Smooth muscle cell (in vitro differentiated cells): ENCODE measurements at regions not wholly inside any gene's neighbourhood (a gene's known extent, or its start where the extent isn't known, plus 50 kb on each side); places are given as distances from the start of the nearest gene placed in this dataset.
"Not testable (repeated sequence)": the region's sequence is repeated elsewhere in the genome, so short reads cannot be mapped to it uniquely, and the experiment has no call there.

ENCODE experiments used
- DNase-seq: peaks from one replicate; lab custom pipeline; 2025; ENCODE audit not compliant: unreplicated experiment; lab: John Stamatoyannopoulos, UW
- H2AFZ ChIP-seq: fragments of 200-600 bp; sonication (generic); 2 replicates; pipeline ENCODE4 v1.6.0; 2016; ENCODE audit warnings: antibody characterized with exemption, low read depth, mild to moderate bottlenecking
- H3F3A ChIP-seq: fragments of 200-600 bp; sonication (generic); 2 replicates; pipeline ENCODE4 v1.6.0; 2017; ENCODE audit warnings: antibody characterized with exemption, low read depth
- H3K27ac ChIP-seq: fragments of 200-600 bp; sonication (generic); 2 replicates; pipeline ENCODE4 v1.5.1; 2016; ENCODE audit warnings: low read depth, mild to moderate bottlenecking
- H3K27me3 ChIP-seq: fragments of 200-600 bp; sonication (generic); 2 replicates; pipeline ENCODE4 v1.6.1; 2016; ENCODE audit warnings: low read depth, mild to moderate bottlenecking
- H3K36me3 ChIP-seq: fragments of 200-600 bp; sonication (generic); 2 replicates; pipeline ENCODE4 v1.5.1; 2016; ENCODE audit warnings: low read depth
- H3K4me1 ChIP-seq: fragments of 200-600 bp; sonication (generic); 2 replicates; pipeline ENCODE4 v1.5.1; 2016; ENCODE audit warnings: low read depth
- H3K4me2 ChIP-seq: fragments of 200-600 bp; sonication (generic); 2 replicates; pipeline ENCODE4 v1.6.0; 2016; ENCODE audit warnings: mild to moderate bottlenecking
- H3K4me3 ChIP-seq: fragments of 200-600 bp; sonication (generic); 2 replicates; pipeline ENCODE4 v1.5.1; 2016; ENCODE audit warnings: mild to moderate bottlenecking
- H3K79me2 ChIP-seq: fragments of 200-600 bp; sonication (generic); 2 replicates; pipeline ENCODE4 v1.6.0; 2016; ENCODE audit warnings: low read depth, mild to moderate bottlenecking
- H3K9ac ChIP-seq: fragments of 200-600 bp; sonication (generic); 2 replicates; pipeline ENCODE4 v1.6.0; 2016; ENCODE audit warnings: low read depth
- H3K9me3 ChIP-seq: fragments of 200-600 bp; sonication (generic); replicated peaks from 2 replicates; pipeline ENCODE4 v1.5.1; 2016; ENCODE audit warnings: low read depth
- H4K20me1 ChIP-seq: fragments of 200-600 bp; sonication (generic); 2 replicates; pipeline ENCODE4 v1.6.0; 2016; ENCODE audit warnings: low read depth
- WGBS: methylation state at CpG from one replicate; pipeline ENCODE4 v1.1.7; 2016; ENCODE audit warnings: low lambda C conversion rate; 5-methylcytosine and 5-hydroxymethylcytosine counted together
- TF ChIP-seq, protein P1 (sequence below): fragments of 200-600 bp; sonication (generic); IDR thresholded peaks from 2 replicates; pipeline ENCODE4 v1.5.1; 2017; ENCODE audit warnings: borderline replicate concordance, mild to moderate bottlenecking, antibody characterized with exemption; ENCODE audit not compliant: insufficient read depth, poor library complexity, severe bottlenecking

DNA sequence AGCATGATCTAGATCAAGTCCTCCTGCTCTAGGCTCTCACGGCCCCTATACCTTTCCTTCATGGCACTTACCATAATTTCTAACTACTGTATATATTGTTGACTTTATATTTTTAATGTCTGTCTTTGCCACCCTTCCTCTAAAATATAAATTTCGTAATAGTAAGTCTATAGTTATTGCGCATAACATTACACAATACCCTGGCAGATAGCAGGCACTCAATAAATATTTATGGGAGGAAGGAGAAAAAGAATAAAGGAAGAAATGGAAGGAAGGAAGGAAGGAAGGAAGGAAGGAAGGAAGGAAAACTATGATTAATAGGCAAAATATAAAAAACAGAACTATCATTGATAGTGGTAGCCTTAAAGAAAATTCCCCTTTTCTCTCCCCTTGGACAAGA lies 190.3 kb upstream of the LMCD1 start:
- H3K79me2 ChIP-seq, result no peaks in the 10 kb centered on the region
- H4K20me1 ChIP-seq, result no peaks in the 10 kb centered on the region
- no peak for DNase-seq
- H3F3A ChIP-seq, result no peaks in the 10 kb centered on the region
- H3K27me3 ChIP-seq, result no peaks in the 10 kb centered on the region
- 97% methylated on average over 3 of the region's 3 CpGs for WGBS
- no peaks in the 10 kb centered on the region for H3K9me3 ChIP-seq
- H3K4me1 ChIP-seq, result peaks cover 5% of the 10 kb centered on the region
- H3K27ac ChIP-seq, result no peak overlapping the region
- no peak overlapping the region for H2AFZ ChIP-seq
- no peaks in the 10 kb centered on the region for H3K36me3 ChIP-seq
- no peak overlapping the region for H3K4me3 ChIP-seq
- no peak overlapping the region for H3K9ac ChIP-seq
- no peak overlapping the region for H3K4me2 ChIP-seq
- TF ChIP-seq, protein P1, sequence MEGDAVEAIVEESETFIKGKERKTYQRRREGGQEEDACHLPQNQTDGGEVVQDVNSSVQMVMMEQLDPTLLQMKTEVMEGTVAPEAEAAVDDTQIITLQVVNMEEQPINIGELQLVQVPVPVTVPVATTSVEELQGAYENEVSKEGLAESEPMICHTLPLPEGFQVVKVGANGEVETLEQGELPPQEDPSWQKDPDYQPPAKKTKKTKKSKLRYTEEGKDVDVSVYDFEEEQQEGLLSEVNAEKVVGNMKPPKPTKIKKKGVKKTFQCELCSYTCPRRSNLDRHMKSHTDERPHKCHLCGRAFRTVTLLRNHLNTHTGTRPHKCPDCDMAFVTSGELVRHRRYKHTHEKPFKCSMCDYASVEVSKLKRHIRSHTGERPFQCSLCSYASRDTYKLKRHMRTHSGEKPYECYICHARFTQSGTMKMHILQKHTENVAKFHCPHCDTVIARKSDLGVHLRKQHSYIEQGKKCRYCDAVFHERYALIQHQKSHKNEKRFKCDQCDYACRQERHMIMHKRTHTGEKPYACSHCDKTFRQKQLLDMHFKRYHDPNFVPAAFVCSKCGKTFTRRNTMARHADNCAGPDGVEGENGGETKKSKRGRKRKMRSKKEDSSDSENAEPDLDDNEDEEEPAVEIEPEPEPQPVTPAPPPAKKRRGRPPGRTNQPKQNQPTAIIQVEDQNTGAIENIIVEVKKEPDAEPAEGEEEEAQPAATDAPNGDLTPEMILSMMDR, result no peak

- H3K27me3 ChIP-seq, result no peaks in the 10 kb centered on the region
- H3K9me3 ChIP-seq, result no peaks in the 10 kb centered on the region
- no peaks in the 10 kb centered on the region for H3F3A ChIP-seq
- H3K36me3 ChIP-seq, result no peaks in the 10 kb centered on the region
- DNase-seq, result no peak
- H3K79me2 ChIP-seq, result no peaks in the 10 kb centered on the region
- peaks cover 5% of the 10 kb centered on the region for H3K4me1 ChIP-seq
- H3K4me2 ChIP-seq, result no peak overlapping the region
- H3K27ac ChIP-seq, result no peak overlapping the region
- H4K20me1 ChIP-seq, result no peaks in the 10 kb centered on the region
- no peak overlapping the region for H3K4me3 ChIP-seq
- no peak overlapping the region for H2AFZ ChIP-seq
- TF ChIP-seq, protein P1, result no peak
- H3K9ac ChIP-seq, result no peak overlapping the region
These were observed 188.9 kb upstream of the LMCD1 start for GRCh38 chr3:8312685-8313084.

DNA sequence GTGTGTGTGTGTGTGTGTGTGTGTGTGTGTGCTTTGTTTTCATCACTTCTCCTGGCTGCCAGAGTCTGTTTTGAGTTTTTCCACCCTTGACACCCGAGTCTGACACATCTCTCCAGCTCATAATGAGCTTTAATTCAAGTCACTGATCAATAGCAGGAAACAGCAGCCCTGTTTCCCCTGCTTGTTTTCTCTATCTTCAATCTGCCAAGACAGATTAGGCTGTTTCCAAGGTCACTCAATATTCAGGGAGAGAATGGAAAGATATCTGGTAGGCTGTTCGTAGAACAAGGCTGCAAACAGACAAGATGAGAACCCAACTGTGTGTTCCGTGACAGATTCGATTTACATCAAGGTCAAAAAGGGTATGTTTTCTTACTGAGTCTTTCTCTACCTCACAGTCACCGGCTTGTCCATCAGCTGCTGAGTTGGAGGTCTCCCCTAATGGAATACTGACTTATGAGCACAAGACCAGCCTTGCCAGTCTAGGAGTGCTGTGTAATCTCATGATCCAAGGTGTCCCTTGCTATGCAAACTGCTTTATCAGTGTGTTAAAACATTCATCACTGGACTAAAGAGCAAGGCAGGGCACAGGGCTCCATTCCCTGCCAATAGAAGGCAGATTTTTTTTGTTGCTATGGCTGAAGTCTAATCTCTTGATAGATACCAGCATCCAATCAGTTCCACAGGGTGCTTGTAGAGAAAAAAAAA lies 187.9 kb upstream of the LMCD1 start:
- Histone ChIP-seq H3K4me2 (no peak overlapping the region), H3K79me2 (no peaks in the 10 kb centered on the region), H2AFZ (no peak overlapping the region), H3K27ac (no peak overlapping the region), H3K36me3 (no peaks in the 10 kb centered on the region), H3K9me3 (no peaks in the 10 kb centered on the region), H3K4me1 (peaks cover 5% of the 10 kb centered on the region), H3K9ac (no peak overlapping the region), H3F3A (no peaks in the 10 kb centered on the region), H3K27me3 (no peaks in the 10 kb centered on the region), H4K20me1 (no peaks in the 10 kb centered on the region), H3K4me3 (no peak overlapping the region)
- WGBS, result 72% methylated on average over 5 of the region's 5 CpGs
- no peak for DNase-seq
- TF ChIP-seq, protein P1, result no peak

DNA sequence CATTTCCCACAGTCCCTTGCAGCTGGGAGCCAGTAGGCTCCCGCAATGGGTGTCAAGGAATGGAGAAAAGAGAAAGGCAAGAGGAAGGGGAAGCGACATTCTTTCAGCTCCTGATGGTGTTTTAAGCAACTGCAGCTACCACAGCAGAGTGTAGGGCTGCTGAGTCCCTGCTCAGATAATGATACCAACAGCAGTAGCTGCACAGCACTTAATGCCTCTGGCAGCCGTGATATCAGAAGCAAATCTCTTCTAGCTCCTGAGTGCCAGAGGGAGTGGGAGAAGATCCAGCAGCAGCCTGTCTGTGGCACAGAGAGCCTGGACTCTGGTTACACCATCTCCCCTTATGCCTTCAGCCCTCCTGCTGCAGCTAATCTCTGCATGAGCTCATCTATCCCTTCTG lies 186.1 kb upstream of the LMCD1 start:
- not testable (repeated sequence) for H3K4me1 ChIP-seq, H3K27me3 ChIP-seq, H3K79me2 ChIP-seq, H3K36me3 ChIP-seq, H2AFZ ChIP-seq, H4K20me1 ChIP-seq, H3K4me3 ChIP-seq, H3F3A ChIP-seq, DNase-seq, H3K27ac ChIP-seq, H3K9ac ChIP-seq, H3K9me3 ChIP-seq
- WGBS, result 44% methylated on average over 3 of the region's 3 CpGs
- H3K4me2 ChIP-seq, result peak overlapping the region; percentile 56
